ENCODE measurements at regions not wholly inside any gene's neighbourhood (a gene's known extent, or its start where the extent isn't known, plus 50 kb on each side); places are given as distances from the start of the nearest gene placed in this dataset.
"Not testable (repeated sequence)": the region's sequence is repeated elsewhere in the genome, so short reads cannot be mapped to it uniquely, and the experiment has no call there.

GRCh38 chr2:64812285-64812684 is 158.6 kb upstream of the SERTAD2 start:
- Histone ChIP-seq H3K4me3 (ENCODE audit: low read depth, low read length) (no peak overlapping the region), H3K36me3 (ENCODE audit: insufficient read depth, low read length) (no peaks in the 10 kb centered on the region), H2AFZ (ENCODE audit: low read length, unreplicated experiment) (no peak overlapping the region), H3K27ac (ENCODE audit: low read depth, low read length) (no peak overlapping the region), H3K79me2 (ENCODE audit: control insufficient read depth, insufficient read depth, low read length, unreplicated experiment) (no peaks in the 10 kb centered on the region), H3K27me3 (ENCODE audit: insufficient read depth, low read length) (no peaks in the 10 kb centered on the region), H3K4me1 (ENCODE audit: control insufficient read depth, insufficient read depth, low read length, unreplicated experiment) (peaks cover 9% of the 10 kb centered on the region)

GRCh38 chr2:64814007-64814406 is 160.3 kb upstream of the SERTAD2 start:
- Histone ChIP-seq H3K79me2 (ENCODE audit: control insufficient read depth, insufficient read depth, low read length, unreplicated experiment) (no peaks in the 10 kb centered on the region), H3K4me1 (ENCODE audit: control insufficient read depth, insufficient read depth, low read length, unreplicated experiment) (no peaks in the 10 kb centered on the region), H2AFZ (ENCODE audit: low read length, unreplicated experiment) (no peak overlapping the region), H3K27me3 (ENCODE audit: insufficient read depth, low read length) (no peaks in the 10 kb centered on the region), H3K4me3 (ENCODE audit: low read depth, low read length) (no peak overlapping the region), H3K27ac (ENCODE audit: low read depth, low read length) (no peak overlapping the region), H3K36me3 (ENCODE audit: insufficient read depth, low read length) (no peaks in the 10 kb centered on the region)

DNA sequence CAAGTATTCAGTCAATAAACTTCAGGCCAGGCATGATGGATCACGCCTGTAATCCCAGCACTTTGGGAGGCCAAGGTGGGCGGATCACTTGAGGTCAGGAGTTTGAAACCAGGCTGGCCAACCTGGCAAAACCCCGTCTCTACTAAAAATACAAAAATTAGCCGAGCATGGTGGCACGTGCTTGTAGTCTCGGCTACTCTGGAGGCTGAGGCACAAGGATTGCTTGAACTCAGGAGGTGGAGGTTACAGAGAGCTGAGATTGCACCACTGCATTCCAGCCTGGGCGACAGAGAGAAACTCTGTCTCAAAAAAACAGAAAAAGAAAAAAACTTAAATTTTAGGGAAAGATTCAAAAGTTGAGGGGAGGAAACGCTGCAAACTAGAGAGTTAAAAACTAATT is 162.8 kb upstream of the SERTAD2 start:
- H3K27me3 ChIP-seq (ENCODE audit: insufficient read depth, low read length); H3K4me3 ChIP-seq (ENCODE audit: low read depth, low read length); H2AFZ ChIP-seq (ENCODE audit: low read length, unreplicated experiment); H3K36me3 ChIP-seq (ENCODE audit: insufficient read depth, low read length); H3K79me2 ChIP-seq (ENCODE audit: control insufficient read depth, insufficient read depth, low read length, unreplicated experiment); H3K27ac ChIP-seq (ENCODE audit: low read depth, low read length): not testable (repeated sequence)
- peaks cover 11% of the 10 kb centered on the region for H3K4me1 ChIP-seq (ENCODE audit: control insufficient read depth, insufficient read depth, low read length, unreplicated experiment)

GRCh38 chr2:64817453-64817852 is 163.7 kb upstream of the SERTAD2 start:
- Histone ChIP-seq H3K4me3 (ENCODE audit: low read depth, low read length) (no peak overlapping the region), H3K27me3 (ENCODE audit: insufficient read depth, low read length) (no peaks in the 10 kb centered on the region), H3K36me3 (ENCODE audit: insufficient read depth, low read length) (no peaks in the 10 kb centered on the region), H2AFZ (ENCODE audit: low read length, unreplicated experiment) (no peak overlapping the region), H3K4me1 (ENCODE audit: control insufficient read depth, insufficient read depth, low read length, unreplicated experiment) (peaks cover 11% of the 10 kb centered on the region), H3K27ac (ENCODE audit: low read depth, low read length) (no peak overlapping the region), H3K79me2 (ENCODE audit: control insufficient read depth, insufficient read depth, low read length, unreplicated experiment) (no peaks in the 10 kb centered on the region)

- Histone ChIP-seq H2AFZ (ENCODE audit: low read length, unreplicated experiment) (no peak overlapping the region), H3K27me3 (ENCODE audit: insufficient read depth, low read length) (no peaks in the 10 kb centered on the region), H3K36me3 (ENCODE audit: insufficient read depth, low read length) (no peaks in the 10 kb centered on the region), H3K4me3 (ENCODE audit: low read depth, low read length) (no peak overlapping the region), H3K4me1 (ENCODE audit: control insufficient read depth, insufficient read depth, low read length, unreplicated experiment) (peaks cover 11% of the 10 kb centered on the region), H3K79me2 (ENCODE audit: control insufficient read depth, insufficient read depth, low read length, unreplicated experiment) (no peaks in the 10 kb centered on the region), H3K27ac (ENCODE audit: low read depth, low read length) (no peak overlapping the region)
Measured at GRCh38 chr2:64818664-64819060, 164.9 kb upstream of the SERTAD2 start.

DNA sequence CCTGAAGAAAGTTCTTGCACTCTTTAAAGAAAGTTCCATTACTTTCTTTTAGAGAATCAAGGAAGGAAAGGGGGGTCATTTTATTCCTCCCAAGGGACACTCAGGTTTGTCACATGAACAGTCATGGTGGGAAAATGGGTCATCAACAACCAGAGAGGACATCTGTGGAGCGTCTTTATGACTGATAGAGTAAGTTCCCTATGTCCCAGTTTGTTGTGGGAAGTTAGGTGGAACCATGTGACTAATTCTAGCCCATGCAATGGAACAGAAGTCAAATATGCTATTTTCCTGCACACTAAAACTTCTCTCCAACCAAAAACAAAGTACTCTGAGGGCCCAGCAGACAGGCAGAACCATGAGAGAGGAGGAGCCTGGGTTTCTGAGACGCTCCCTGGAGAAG is 165.6 kb upstream of the SERTAD2 start:
- Histone ChIP-seq H3K4me3 (ENCODE audit: low read depth, low read length) (peak overlapping the region; percentile 34; the same call in 1 of the 2 replicates), H3K27me3 (ENCODE audit: insufficient read depth, low read length) (no peaks in the 10 kb centered on the region), H2AFZ (ENCODE audit: low read length, unreplicated experiment) (peak overlapping the region; percentile 84), H3K79me2 (ENCODE audit: control insufficient read depth, insufficient read depth, low read length, unreplicated experiment) (no peaks in the 10 kb centered on the region), H3K27ac (ENCODE audit: low read depth, low read length) (no peak overlapping the region), H3K4me1 (ENCODE audit: control insufficient read depth, insufficient read depth, low read length, unreplicated experiment) (peaks cover 11% of the 10 kb centered on the region), H3K36me3 (ENCODE audit: insufficient read depth, low read length) (no peaks in the 10 kb centered on the region)

GRCh38 chr2:64819774-64820688 is 166.3 kb upstream of the SERTAD2 start:
- Histone ChIP-seq H3K4me3 (ENCODE audit: low read depth, low read length) (peak overlapping the region; percentile 34), H3K79me2 (ENCODE audit: control insufficient read depth, insufficient read depth, low read length, unreplicated experiment) (no peaks in the 10 kb centered on the region), H3K36me3 (ENCODE audit: insufficient read depth, low read length) (no peaks in the 10 kb centered on the region), H2AFZ (ENCODE audit: low read length, unreplicated experiment) (peak overlapping the region; percentile 84), H3K27me3 (ENCODE audit: insufficient read depth, low read length) (no peaks in the 10 kb centered on the region), H3K4me1 (ENCODE audit: control insufficient read depth, insufficient read depth, low read length, unreplicated experiment) (peaks cover 11% of the 10 kb centered on the region), H3K27ac (ENCODE audit: low read depth, low read length) (no peak overlapping the region)

DNA sequence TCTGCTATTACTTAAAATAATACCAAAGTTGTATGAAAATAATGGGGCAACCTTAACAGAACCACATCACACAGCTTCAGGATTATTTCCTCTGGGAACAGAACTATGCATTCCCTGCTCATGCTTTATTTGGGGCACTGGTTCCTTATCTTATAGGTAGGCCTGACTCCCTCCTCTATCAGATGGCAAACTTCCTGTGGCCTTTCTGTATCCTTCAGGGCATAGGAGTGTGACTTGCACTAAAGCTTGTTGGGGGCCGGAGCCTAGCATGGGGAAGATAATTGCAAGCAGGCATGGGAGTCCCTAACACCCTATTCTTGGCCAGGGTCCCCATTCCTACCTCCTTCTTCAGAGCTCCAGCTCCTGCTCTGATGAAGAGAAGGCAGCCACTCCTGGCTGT is 167.2 kb upstream of the SERTAD2 start:
- Histone ChIP-seq H2AFZ (ENCODE audit: low read length, unreplicated experiment) (no peak overlapping the region), H3K27ac (ENCODE audit: low read depth, low read length) (no peak overlapping the region), H3K79me2 (ENCODE audit: control insufficient read depth, insufficient read depth, low read length, unreplicated experiment) (no peaks in the 10 kb centered on the region), H3K27me3 (ENCODE audit: insufficient read depth, low read length) (no peaks in the 10 kb centered on the region), H3K4me1 (ENCODE audit: control insufficient read depth, insufficient read depth, low read length, unreplicated experiment) (peaks cover 14% of the 10 kb centered on the region), H3K4me3 (ENCODE audit: low read depth, low read length) (no peak overlapping the region), H3K36me3 (ENCODE audit: insufficient read depth, low read length) (no peaks in the 10 kb centered on the region)

DNA sequence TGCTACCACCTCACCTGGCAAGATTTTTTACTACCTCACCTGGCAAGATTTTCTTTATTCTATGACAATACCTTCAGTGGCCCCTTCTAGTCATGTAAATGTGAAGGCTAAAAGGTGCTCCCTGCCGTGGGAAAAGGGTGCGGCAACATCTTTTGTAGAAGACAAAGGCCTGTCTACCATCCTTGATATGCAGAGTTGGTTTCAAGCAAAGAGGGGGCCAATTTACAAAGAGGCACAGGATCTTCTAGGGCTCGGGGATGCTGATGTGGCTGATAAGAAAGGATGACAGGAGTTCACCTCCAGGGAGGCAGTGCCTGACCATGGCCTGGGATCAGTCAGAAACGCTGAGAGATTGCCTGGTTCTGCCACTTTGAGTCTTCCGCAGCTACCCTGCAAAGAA is 165.4 kb upstream of the SLC1A4 start:
- Histone ChIP-seq H3K79me2 (ENCODE audit: control insufficient read depth, insufficient read depth, low read length, unreplicated experiment) (no peaks in the 10 kb centered on the region), H3K27ac (ENCODE audit: low read depth, low read length) (no peak overlapping the region), H3K27me3 (ENCODE audit: insufficient read depth, low read length) (no peaks in the 10 kb centered on the region), H2AFZ (ENCODE audit: low read length, unreplicated experiment) (no peak overlapping the region), H3K4me3 (ENCODE audit: low read depth, low read length) (no peak overlapping the region), H3K4me1 (ENCODE audit: control insufficient read depth, insufficient read depth, low read length, unreplicated experiment) (peaks cover 16% of the 10 kb centered on the region), H3K36me3 (ENCODE audit: insufficient read depth, low read length) (no peaks in the 10 kb centered on the region)

GRCh38 chr2:64825831-64826491 is 163.2 kb upstream of the SLC1A4 start:
- Histone ChIP-seq H3K36me3 (ENCODE audit: insufficient read depth, low read length) (no peaks in the 10 kb centered on the region), H2AFZ (ENCODE audit: low read length, unreplicated experiment) (no peak overlapping the region), H3K27ac (ENCODE audit: low read depth, low read length) (no peak overlapping the region), H3K4me1 (ENCODE audit: control insufficient read depth, insufficient read depth, low read length, unreplicated experiment) (peaks cover 10% of the 10 kb centered on the region), H3K4me3 (ENCODE audit: low read depth, low read length) (no peak overlapping the region), H3K27me3 (ENCODE audit: insufficient read depth, low read length) (no peaks in the 10 kb centered on the region), H3K79me2 (ENCODE audit: control insufficient read depth, insufficient read depth, low read length, unreplicated experiment) (no peaks in the 10 kb centered on the region)

DNA sequence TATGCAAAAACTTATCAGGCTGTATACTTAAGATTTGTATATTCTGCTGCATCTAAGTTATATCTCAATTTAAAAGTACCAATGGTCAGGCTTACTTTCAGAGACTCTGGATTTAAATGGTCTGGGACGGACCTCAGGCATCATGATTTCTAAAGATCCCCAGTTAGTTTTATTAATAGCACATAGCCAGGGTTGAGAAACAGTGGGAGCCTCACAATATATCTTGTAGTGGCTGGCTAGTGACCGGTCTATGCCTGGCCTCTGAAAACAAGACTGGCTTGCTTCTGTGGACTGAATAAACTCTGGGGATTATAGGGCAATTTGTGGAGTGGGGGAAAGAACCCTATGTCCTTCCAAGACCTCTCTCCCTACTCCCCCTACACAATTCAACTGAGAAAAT is 162.5 kb upstream of the SLC1A4 start:
- Histone ChIP-seq H2AFZ (ENCODE audit: low read length, unreplicated experiment) (no peak overlapping the region), H3K27ac (ENCODE audit: low read depth, low read length) (no peak overlapping the region), H3K4me1 (ENCODE audit: control insufficient read depth, insufficient read depth, low read length, unreplicated experiment) (peaks cover 12% of the 10 kb centered on the region), H3K79me2 (ENCODE audit: control insufficient read depth, insufficient read depth, low read length, unreplicated experiment) (no peaks in the 10 kb centered on the region), H3K4me3 (ENCODE audit: low read depth, low read length) (no peak overlapping the region), H3K27me3 (ENCODE audit: insufficient read depth, low read length) (no peaks in the 10 kb centered on the region), H3K36me3 (ENCODE audit: insufficient read depth, low read length) (no peaks in the 10 kb centered on the region)

All from ACC112 (cell line).